ENCODE measurements at regions not wholly inside any gene's neighbourhood (a gene's known extent, or its start where the extent isn't known, plus 50 kb on each side); places are given as distances from the start of the nearest gene placed in this dataset.

DNA sequence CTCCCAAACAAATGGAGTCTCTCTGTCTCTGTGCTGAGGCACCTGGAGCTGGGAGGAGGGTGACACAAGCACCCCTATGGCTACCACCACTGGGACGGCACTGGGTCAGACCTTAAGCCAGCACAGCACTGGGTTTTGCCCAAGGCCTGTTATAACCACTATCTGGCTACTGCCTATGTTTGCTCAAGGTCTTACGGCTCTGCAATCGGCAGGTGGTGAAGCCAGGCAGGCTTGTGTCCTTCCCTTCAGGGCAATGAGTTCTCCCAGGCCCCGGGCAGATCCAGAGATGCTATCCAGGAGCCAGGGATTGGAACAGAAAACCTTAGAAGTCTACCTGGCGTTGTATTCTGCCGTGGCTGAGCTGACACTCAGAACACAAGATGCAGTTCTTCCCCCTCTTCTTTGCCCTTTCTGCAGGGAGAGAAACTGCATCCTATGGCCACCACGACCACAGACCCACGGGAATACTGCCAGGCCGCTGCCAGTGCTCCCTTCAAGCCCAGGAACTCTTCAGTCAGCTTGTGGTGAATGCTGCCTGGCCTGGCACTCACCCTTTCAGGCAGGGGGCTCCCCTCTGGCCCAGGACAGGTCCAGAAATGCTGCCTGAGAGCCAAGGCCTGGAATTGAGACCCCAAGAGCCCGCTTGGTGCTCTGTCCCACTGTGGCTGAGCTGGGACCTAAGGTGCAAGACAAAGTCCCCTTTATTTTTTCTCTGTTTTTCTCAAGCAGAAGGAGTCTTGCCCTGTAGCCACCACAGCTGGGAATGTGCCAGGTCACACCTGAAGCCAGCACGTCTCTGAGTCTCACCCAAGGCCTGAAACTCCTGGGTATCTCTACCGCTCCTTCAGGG lies 67.0 kb upstream of the FRMD1 start:
- in situ Hi-C loops (cut with HindIII; ENCODE audit: low pct_ligation_motif_present, low sequenced_read_pairs), result no loop called here
- Histone ChIP-seq H3K27ac (no peak overlapping the region), H3K4me3 (ENCODE audit: low read depth, low read length) (no peak overlapping the region), H3K36me3 (replicated peaks) (no peaks in the 10 kb centered on the region), H3K27me3 (replicated peaks) (no peaks in the 10 kb centered on the region)
- TF ChIP-seq, protein P1, sequence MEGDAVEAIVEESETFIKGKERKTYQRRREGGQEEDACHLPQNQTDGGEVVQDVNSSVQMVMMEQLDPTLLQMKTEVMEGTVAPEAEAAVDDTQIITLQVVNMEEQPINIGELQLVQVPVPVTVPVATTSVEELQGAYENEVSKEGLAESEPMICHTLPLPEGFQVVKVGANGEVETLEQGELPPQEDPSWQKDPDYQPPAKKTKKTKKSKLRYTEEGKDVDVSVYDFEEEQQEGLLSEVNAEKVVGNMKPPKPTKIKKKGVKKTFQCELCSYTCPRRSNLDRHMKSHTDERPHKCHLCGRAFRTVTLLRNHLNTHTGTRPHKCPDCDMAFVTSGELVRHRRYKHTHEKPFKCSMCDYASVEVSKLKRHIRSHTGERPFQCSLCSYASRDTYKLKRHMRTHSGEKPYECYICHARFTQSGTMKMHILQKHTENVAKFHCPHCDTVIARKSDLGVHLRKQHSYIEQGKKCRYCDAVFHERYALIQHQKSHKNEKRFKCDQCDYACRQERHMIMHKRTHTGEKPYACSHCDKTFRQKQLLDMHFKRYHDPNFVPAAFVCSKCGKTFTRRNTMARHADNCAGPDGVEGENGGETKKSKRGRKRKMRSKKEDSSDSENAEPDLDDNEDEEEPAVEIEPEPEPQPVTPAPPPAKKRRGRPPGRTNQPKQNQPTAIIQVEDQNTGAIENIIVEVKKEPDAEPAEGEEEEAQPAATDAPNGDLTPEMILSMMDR (IDR thresholded peaks at IDR 0.05; ENCODE audit: low read depth, low read length, missing control alignments), result no peak
- no peak for DNase-seq

DNA sequence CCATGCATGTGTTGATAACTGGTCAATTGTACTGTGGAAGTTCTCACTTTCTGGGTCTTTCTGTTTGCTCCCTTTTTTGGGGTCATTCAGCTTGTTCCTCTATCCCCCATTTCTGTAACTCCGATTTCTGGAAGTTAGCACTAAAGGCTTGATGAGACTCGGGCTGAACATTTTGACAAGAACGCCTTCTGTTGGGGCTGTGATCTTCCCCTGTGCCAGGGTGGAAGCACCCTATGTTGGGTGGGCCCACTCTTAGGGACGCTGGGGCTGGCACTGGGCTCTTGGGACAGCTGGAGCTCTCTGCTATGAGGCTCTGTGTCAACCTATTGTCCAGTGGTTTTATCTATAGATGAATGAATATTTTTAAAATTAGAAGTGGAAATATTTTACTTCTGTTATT lies 60.1 kb upstream of the FRMD1 start:
- H3K4me3 ChIP-seq (ENCODE audit: low read depth, low read length), result no peak overlapping the region
- H3K36me3 ChIP-seq (replicated peaks), result no peaks in the 10 kb centered on the region
- TF ChIP-seq, protein P1 (IDR thresholded peaks at IDR 0.05; ENCODE audit: low read depth, low read length, missing control alignments), result no peak
- H3K27ac ChIP-seq, result no peak overlapping the region
- in situ Hi-C loops (cut with HindIII; ENCODE audit: low pct_ligation_motif_present, low sequenced_read_pairs), result no loop called here
- H3K27me3 ChIP-seq (replicated peaks), result no peaks in the 10 kb centered on the region
- no peak for DNase-seq

GRCh38 chr6:168138436-168138835 lies 59.4 kb upstream of the FRMD1 start:
- TF ChIP-seq, protein P1 (IDR thresholded peaks at IDR 0.05; ENCODE audit: low read depth, low read length, missing control alignments), result no peak
- no peaks in the 10 kb centered on the region for H3K27me3 ChIP-seq (replicated peaks)
- in situ Hi-C loops (cut with HindIII; ENCODE audit: low pct_ligation_motif_present, low sequenced_read_pairs), result no loop called here

GRCh38 chr6:168137024-168137423 lies 58.0 kb upstream of the FRMD1 start:
- in situ Hi-C loops (cut with HindIII; ENCODE audit: low pct_ligation_motif_present, low sequenced_read_pairs), result no loop called here
- DNase-seq, result no peak
- Histone ChIP-seq H3K36me3 (replicated peaks) (no peaks in the 10 kb centered on the region), H3K4me3 (ENCODE audit: low read depth, low read length) (no peak overlapping the region), H3K27ac (no peak overlapping the region), H3K27me3 (replicated peaks) (no peaks in the 10 kb centered on the region)
- TF ChIP-seq, protein P1 (IDR thresholded peaks at IDR 0.05; ENCODE audit: low read depth, low read length, missing control alignments), result no peak

More at GRCh38 chr6:168138436-168138835, 59.4 kb upstream of the FRMD1 start:
- Histone ChIP-seq H3K4me3 (ENCODE audit: low read depth, low read length) (no peak overlapping the region), H3K36me3 (replicated peaks) (no peaks in the 10 kb centered on the region), H3K27ac (no peak overlapping the region)
- DNase-seq, result no peak

DNA sequence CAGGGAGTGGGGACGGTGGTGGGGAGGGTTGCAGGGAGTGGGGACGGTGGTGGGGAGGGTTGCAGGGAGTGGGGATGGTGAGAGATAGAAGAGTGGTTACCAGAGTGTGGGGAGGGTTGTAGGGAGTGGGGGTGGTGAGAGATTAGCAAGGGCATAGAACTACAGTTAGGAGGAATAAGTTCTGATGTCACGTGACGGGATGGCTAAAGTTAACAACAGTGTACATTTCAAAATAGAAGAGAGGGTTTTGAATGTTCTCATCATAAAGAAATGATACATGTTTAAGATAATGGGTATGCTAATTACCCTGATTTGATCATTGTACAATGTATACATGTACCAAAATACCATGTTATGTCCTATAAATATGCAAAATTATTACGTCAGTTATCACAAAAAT lies 57.6 kb upstream of the FRMD1 start:
- TF ChIP-seq, protein P1 (IDR thresholded peaks at IDR 0.05; ENCODE audit: low read depth, low read length, missing control alignments), result no peak
- H3K4me3 ChIP-seq (ENCODE audit: low read depth, low read length), result no peak overlapping the region
- H3K27ac ChIP-seq, result no peak overlapping the region
- no peaks in the 10 kb centered on the region for H3K27me3 ChIP-seq (replicated peaks)
- H3K36me3 ChIP-seq (replicated peaks), result no peaks in the 10 kb centered on the region
- no peak for DNase-seq
- in situ Hi-C loops (cut with HindIII; ENCODE audit: low pct_ligation_motif_present, low sequenced_read_pairs), result no loop called here

GRCh38 chr6:168136001-168136400 lies 57.0 kb upstream of the FRMD1 start:
- no peaks in the 10 kb centered on the region for H3K36me3 ChIP-seq (replicated peaks)
- H3K27ac ChIP-seq, result no peak overlapping the region
- H3K27me3 ChIP-seq (replicated peaks), result no peaks in the 10 kb centered on the region
- no peak overlapping the region for H3K4me3 ChIP-seq (ENCODE audit: low read depth, low read length)
- in situ Hi-C loops (cut with HindIII; ENCODE audit: low pct_ligation_motif_present, low sequenced_read_pairs), result no loop called here
- TF ChIP-seq, protein P1 (IDR thresholded peaks at IDR 0.05; ENCODE audit: low read depth, low read length, missing control alignments), result no peak
- no peak for DNase-seq

All from brain microvascular endothelial cell (primary cell).